ENCODE measurements at regions not wholly inside any gene's neighbourhood (a gene's known extent, or its start where the extent isn't known, plus 50 kb on each side); places are given as distances from the start of the nearest gene placed in this dataset.

GRCh38 chr4:10750714-10751113, 66.1 kb upstream of the CLNK start:
- no peak for DNase-seq (ENCODE audit: low spot score)

- no peak for DNase-seq (ENCODE audit: low spot score)
Measured at GRCh38 chr4:10747186-10747585, 62.6 kb upstream of the CLNK start.

GRCh38 chr4:10746371-10747171, 62.0 kb upstream of the CLNK start:
- DNase-seq (ENCODE audit: low spot score) = no peak

- no peak for DNase-seq (ENCODE audit: low spot score)
Measured at GRCh38 chr4:10743357-10743756, 58.8 kb upstream of the CLNK start.

GRCh38 chr4:10741961-10742699, 57.6 kb upstream of the CLNK start:
- no peak for DNase-seq (ENCODE audit: low spot score)

- no peak for DNase-seq (ENCODE audit: low spot score)
Measured at GRCh38 chr4:10740891-10741620, 56.5 kb upstream of the CLNK start.

- DNase-seq (ENCODE audit: low spot score) = no peak
Measured at GRCh38 chr4:10740251-10740650, 55.7 kb upstream of the CLNK start.

GRCh38 chr4:10738826-10739489, 54.4 kb upstream of the CLNK start:
- DNase-seq (ENCODE audit: low spot score) = no peak

GRCh38 chr4:10737337-10737736, 52.8 kb upstream of the CLNK start:
- no peak for DNase-seq (ENCODE audit: low spot score)

GRCh38 chr4:10736895-10737294, 52.3 kb upstream of the CLNK start:
- DNase-seq (ENCODE audit: low spot score) = no peak

GRCh38 chr4:10736266-10736665, 51.7 kb upstream of the CLNK start:
- DNase-seq (ENCODE audit: low spot score) = no peak

- DNase-seq (ENCODE audit: low spot score) = no peak
Measured at GRCh38 chr4:10734697-10735096, 50.1 kb upstream of the CLNK start.

Measured in mucosa of gallbladder (tissue), 1 donor.